ENCODE measurements at regions not wholly inside any gene's neighbourhood (a gene's known extent, or its start where the extent isn't known, plus 50 kb on each side); places are given as distances from the start of the nearest gene placed in this dataset.

- TF ChIP-seq CTCF (conservative IDR thresholded peaks at IDR 0.05; ENCODE audit: low read depth, low read length) (no peak), EZH2phosphoT487 (IDR thresholded peaks at IDR 0.05; ENCODE audit: borderline replicate concordance, low read length) (no peak)
These were observed 656.1 kb downstream of the EPHA7 start for GRCh38 chr6:92763274-92763584.

Data from PC-3 (cell line).